ENCODE measurements at regions not wholly inside any gene's neighbourhood (a gene's known extent, or its start where the extent isn't known, plus 50 kb on each side); places are given as distances from the start of the nearest gene placed in this dataset.
"Not testable (repeated sequence)": the region's sequence is repeated elsewhere in the genome, so short reads cannot be mapped to it uniquely, and the experiment has no call there.

DNA sequence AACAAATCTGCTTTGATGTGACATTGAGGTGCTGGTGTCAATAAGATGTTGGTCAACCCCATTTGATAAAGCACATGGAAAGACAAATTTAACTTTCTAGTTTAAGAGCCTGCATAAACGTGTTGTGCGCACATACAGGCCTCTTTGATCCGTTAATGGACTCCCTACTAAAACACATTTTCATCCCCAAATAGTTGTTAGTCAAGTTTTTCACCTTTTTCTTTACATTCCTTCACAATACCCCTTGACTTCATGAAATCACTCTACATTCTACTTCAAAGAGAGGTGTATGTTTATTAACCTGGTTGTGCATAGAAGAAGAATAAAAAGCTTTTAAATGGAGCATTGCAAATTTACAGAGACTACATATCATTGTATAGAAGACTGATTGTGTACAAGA, 180.3 kb downstream of the HDGFL1 start:
- DNase-seq (ENCODE audit: low spot score): no peak

DNA sequence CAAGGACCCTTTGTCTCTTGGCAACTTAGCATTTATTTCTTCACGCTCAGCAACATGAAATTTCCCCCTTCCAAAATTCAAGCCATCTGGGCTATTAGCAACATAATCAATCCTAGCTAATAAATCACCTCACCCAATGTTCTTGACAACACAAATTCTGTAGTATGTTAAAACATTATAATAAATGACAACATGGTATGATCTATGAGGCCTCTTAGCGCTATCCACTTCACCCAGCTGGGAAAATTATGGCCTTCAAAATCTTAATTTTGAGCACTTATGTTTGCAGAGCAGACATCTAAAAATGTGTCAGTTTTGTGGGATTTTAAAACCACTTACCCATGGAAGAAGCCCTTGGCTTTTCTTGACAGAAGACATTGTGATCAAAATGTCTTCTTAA, 181.9 kb downstream of the HDGFL1 start:
- no peak for DNase-seq (ENCODE audit: low spot score)

DNA sequence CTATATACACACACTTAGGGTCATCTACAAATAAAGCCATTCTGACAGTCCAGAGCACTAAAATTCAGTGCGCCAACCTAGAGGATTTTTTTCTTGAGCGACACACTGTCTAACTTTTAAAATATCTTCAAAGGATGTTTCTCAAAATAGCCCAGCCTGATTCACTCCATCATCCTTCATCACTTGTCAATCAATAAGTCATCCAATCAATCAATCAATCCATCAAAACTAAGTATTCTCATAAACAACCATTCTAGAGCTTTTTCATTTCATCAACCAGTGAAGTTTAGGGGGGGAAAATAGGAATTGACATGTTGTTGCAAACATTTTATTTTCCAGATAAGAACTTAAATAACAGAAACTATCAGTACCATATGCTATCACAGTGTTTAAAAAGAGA, 183.2 kb downstream of the HDGFL1 start:
- no peak for DNase-seq (ENCODE audit: low spot score)

DNA sequence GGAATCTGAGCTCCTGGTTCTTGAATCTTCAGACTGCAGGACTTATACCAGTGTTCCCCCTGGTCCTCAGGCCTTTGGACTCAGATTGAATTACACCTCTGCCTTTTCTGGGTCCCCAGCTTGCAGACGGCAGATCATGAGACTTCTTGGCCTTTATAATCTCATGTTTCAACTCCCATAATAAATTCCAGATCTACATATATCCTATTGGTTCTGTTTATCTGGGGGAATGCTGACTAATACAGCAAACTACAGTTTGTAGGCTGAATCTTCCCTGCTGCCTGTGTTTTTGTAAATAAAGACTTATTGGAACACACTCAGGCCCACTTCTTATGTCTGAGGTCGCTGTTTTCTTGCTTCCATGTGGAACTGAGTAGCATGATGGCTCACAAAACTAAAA, 184.7 kb downstream of the HDGFL1 start:
- no peak for DNase-seq (ENCODE audit: low spot score)

DNA sequence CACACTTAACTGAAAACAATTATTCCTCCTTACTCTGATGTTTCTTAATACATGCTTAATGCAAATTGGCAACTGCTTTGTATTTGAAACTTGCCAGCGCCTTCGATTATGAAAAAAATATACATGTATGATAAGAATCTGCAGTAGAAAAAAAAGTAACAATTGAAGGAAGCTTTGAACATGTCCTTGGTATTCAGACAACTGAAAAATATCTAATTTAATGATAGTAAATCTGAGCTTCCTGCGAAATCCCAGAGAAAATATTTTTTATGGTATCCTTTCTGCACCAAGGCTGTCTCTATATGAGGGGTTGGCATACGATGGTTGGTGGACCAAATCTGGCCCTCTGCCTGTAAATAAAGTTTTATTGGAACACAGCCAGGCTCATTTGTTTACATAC, 186.2 kb downstream of the HDGFL1 start:
- no peak for DNase-seq (ENCODE audit: low spot score)

DNA sequence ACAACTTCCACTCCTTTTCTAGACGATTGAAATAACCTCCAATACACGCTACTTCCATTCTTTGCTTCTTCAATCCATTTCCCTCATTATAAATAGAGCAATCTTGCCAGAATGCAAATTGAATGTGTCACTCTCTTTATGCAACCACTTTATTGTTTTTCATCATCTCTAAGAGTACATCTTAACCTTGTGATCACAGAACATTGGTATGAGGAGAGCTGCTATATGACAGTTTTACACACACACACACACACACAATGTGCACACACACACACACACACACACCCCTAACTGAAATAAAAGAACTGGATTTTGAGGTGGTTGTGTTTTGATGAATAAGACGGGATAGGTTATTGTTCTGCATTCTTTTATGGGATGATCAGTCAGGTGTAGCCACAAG, 187.0 kb downstream of the HDGFL1 start:
- DNase-seq (ENCODE audit: low spot score): no peak

DNA sequence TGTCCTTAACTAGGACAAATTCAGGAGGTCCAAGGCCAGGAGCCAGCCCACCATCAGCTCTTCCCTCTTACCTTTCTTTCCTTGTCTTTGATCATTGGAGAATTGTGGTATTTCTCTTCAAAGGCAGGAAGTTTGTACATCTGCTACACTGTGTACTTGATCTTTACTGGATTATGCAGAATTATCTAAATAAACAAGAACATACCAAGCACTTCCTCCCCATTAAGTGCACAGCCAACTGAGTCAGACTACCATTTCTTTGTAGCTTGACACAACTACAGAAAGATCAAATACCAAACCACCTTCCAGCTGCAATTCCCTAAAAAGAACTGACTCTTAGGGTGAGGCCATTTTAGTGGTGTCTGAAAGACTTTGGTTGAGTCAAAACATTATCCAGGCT, 195.1 kb downstream of the HDGFL1 start:
- no peak for DNase-seq (ENCODE audit: low spot score)

DNA sequence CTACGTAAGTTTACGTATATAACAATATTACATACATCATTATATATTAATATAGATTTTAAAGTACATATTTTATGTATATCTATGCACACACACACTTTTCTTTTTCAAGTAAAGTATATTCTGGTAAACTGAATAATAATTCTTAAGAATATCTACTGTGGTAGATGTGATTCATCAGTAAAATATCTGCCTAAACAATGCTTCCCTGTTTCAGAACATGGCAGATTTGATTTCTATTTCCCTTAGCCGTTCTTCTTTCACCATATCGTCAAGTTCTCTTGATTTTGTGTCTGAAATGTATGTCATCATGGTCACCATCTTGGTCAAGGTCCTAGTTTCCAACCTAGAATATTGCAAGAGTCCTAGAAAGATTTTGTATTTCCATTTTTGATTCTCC, 195.6 kb downstream of the HDGFL1 start:
- no peak for DNase-seq (ENCODE audit: low spot score)

DNA sequence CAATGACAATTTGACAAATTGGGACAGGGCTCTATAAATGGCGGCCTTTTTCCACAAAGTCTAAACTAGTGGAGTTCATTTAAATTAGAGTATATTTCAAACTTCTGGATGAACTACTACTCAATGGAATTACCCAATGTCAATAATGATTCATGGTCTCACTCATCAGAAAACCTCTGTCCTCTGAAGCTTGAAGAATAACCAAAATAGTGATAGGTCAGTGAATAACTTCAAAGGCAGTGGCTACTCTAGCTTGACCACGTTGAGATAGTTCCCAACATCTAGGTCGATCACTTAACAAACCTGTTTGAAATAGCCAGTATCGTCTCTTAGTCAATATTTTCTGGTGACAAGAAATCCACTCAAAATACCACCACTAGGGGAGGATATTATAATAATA, 197.6 kb downstream of the HDGFL1 start:
- no peak for DNase-seq (ENCODE audit: low spot score)

DNA sequence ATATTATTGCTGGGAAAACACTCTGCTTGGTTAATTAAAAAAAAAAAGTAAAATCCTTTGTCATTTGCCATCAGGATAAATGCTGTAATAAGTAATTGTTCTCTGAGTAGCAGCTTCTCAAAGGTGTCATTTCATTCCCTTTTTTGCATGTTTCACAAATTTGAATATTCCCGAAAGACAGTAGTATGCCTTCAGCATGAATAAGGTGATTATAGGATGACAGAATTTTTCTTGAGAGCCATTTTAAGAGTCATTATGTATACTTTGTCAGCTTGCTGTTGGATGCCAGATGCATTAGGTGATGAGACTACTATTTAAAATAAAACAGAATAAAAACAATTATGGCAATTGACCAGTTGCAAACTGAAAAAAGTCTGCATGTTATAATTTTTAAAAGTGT, 200.7 kb downstream of the HDGFL1 start:
- DNase-seq (ENCODE audit: low spot score): no peak

DNA sequence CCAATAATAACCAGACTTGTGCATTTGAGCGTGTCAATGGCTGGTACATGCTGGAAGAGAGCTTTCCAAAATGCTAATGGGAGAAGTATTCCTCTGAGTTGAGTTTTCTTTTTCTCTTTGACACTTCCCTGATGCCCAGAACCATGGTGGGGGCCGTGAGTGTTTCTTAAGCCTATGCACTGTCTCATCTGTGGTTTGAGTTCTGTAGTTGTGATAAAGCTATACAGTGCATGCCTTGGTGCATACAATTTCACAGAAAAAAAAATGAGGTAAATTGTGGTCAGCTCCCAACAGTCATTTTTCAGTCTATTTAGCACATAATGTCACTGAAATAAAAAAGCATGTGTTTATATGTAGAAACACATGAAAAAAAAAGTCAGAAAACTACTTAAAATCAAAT, 204.8 kb downstream of the HDGFL1 start:
- DNase-seq (ENCODE audit: low spot score): no peak

DNA sequence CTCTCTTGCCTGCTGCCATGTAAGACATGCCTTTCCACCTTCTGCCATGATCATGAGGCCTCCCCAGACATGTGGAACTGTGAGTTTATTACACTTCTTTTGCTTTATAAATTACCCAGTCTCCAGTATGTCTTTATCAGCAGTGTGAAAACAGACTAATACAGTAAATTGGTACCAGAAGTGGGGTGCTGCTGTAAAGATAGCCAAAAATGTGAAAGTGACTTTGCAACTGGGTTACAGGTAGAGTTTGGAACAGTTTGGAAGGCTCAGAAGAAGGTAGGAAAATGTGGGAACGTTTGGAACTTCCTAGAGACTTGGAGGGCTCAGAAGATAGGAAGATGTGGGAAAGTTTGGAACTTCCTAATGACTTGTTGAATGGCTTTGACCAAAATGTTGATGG, 209.1 kb downstream of the HDGFL1 start:
- not testable (repeated sequence) for DNase-seq (ENCODE audit: low spot score)

DNA sequence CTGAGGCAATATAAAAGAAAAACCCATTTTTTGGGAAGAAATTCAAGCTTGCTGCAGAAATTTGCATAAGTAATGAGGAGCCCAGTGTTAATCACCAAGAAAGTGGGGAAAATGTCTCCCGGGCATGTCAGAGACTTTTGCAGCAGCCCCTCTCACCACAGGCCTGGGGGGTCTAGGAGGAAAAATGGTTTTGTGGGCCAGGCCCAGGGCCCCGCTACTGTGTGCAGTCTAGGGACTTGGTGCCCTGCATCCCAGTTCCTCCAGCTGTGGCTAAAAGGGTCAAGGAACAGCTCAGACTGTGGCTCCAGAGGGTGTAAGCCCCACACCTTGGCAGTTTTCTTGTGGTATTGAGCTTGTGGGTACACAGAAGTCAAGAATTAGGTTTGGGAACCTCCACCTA, 209.7 kb downstream of the HDGFL1 start:
- DNase-seq (ENCODE audit: low spot score): no peak

DNA sequence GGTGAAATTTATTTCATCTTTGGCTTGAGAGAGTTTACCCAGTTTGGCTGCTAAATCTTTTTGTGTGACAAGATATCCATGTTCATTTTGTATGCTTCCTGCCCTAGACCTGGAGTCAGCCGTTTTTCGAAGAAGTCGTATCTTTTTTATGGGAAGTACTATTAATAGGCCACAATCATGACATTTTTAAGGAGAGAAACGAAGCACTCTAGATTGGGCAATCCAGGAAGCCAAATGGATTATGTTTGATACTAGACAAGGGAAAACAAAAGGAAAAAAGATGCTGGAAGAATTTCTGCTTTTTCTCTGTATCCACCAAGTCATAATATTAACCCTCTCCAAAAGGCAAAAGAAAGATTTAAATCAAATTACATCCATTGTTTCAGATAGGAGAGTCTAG, 214.6 kb downstream of the HDGFL1 start:
- no peak for DNase-seq (ENCODE audit: low spot score)

DNA sequence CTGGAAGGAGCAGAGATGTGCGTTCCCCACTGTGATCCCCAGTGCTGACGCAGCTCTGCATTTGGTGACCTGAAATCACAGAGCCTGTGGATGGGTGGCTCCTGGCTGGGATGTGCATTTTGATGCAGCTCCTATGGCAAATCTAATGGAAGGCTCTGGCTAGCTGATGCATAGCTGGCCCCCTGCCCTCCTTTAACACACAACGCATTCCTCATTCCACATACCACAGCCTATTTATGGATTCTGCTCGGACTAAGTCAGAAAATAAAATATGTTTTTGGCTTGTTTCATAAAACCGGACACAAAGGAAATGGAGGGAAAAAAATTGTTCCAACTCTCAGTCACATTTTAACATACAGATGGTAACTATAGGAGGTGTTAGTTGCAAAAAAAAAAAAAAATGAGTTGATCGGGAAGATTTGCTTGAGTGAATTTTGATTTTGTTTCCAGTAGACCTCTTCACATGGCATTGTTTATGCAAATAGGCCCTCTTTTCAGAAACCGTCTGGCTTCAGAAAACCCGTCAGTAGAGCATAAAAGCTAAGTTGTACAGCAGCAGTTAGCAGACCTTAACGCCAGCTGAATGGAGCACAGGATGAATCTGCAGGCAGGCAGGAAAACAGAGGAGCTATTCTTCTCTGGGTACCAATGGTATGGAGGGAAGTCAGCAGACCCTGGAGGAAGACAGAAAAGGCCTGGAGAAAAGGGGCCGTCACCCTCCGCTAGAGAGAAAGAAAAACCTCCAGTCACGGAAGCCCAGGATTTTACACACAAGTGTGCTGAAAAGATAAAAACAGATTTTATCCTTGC, 215.4 kb downstream of the HDGFL1 start:
- no peak for DNase-seq (ENCODE audit: low spot score)

DNA sequence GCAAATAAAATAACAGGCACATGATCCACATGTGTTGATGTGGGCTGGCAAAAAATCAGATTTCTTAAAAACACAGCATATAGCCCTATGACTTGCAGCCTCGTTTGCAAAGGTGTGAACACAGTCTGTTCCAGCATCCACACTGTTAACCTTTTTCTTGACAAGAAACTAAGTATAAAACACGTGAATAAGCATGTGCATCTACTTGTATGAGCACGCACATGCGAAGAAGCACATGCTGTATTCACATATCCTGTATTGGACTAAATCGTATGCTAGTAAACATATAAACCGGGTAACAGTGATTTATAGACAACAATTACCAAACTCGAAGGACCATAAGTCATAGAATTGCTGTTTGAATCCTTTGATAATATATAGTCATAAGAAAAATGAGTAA, 218.7 kb downstream of the HDGFL1 start:
- no peak for DNase-seq (ENCODE audit: low spot score)

DNA sequence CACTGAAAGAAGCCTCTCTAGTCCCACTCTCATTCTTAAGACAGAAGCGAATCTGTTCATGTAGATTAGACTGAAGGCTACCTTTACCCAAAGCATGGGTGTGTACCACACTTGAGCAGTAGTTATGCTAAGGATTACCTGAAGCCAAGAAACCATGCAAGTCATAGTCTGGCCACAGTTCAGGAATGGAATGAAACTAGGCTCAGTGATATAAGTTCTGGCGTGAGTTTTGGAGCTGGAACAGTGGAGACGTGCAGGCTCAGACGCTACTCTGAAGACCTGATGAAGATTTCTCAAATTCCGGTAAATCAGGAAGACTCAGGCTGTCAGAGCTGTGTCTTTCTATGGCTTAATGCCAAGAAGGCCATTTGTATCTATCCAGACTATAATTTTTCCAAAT, 219.9 kb downstream of the HDGFL1 start:
- no peak for DNase-seq (ENCODE audit: low spot score)

DNA sequence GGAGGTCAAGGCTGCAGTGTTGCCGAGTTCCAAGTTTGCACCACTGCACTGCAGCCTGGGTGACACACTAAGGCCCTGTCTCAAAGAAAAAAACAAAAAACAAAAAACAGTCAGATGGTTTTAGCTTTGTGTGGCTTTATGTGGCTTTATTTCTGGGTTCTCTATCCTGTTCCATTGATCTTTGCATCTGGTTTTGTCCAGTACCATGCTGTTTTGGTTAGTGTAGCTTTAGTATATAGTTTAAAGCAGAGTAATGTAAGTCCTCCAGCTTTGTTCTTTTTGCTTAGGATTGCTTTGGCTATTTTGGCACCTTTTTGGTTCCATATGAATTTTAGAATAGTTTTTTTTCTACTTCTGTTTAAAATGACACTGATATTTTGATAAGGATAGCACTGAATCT, 225.5 kb downstream of the HDGFL1 start:
- DNase-seq (ENCODE audit: low spot score): no peak

DNA sequence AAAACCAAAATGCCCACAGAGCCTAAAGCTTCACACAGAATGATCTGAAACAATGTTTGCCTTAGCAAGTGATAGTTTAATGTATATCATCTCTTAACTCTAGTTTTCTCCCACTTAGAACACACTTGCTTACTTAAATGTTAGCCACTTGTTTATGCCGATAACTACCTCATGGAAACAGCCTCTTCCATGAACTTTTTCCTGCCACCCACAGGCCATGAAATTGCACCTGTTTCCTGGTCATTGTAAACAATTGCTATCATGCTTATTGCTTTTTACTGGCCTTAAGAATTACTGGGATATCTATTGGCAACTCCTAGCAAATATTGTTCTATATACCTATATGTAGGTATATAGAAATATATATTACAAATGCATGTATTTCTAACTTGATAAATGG, 231.1 kb downstream of the HDGFL1 start:
- no peak for DNase-seq (ENCODE audit: low spot score)

DNA sequence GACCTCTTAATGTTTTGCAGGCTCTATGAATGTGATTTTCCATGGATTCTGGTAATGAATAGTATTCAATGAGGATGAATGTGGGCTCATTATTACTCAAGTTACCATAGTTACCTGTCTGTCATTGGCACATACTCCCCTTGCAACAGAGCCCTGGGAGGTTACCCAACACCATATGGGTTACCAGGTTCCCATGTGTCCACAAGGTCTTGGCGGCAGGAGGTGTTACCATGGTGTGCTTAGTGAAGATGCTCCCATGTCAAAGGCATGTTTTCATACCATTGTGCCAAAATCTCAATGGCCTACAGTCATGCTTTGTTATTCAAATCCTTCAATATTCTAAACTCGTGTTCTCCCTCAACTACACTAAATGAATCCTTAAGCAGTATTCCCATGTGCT, 232.5 kb downstream of the HDGFL1 start:
- DNase-seq (ENCODE audit: low spot score): no peak

DNA sequence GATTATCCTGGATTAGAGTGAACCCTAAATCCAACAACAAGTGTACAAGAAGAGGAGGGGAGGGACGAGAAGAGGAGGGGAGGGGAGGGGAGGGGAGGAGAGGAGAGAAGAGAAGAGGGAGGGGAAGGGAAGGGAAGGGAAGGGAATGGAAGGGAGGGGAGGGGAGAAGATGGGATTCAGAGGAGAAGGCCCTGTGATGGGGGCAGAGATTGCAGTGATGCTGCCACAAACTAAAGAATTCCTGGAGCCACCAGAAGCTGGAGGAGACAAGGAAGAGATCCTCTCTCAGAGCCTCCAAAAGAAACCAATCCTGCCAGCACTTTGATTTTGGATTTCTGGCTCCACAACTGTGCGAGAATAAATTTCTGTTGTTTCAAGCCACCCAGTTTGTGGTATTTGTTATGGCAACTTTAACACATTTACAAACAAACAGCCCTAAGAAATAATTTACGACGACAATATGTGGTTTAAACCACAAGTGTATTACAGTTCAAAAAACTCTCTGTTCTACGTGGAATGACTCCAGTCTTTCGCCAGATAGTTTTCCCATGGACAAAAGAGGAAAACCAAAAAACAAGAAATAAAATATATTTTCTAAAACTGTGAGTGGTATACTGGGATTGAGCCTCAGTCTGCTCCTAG, 235.4 kb downstream of the HDGFL1 start:
- DNase-seq (ENCODE audit: low spot score): no peak

DNA sequence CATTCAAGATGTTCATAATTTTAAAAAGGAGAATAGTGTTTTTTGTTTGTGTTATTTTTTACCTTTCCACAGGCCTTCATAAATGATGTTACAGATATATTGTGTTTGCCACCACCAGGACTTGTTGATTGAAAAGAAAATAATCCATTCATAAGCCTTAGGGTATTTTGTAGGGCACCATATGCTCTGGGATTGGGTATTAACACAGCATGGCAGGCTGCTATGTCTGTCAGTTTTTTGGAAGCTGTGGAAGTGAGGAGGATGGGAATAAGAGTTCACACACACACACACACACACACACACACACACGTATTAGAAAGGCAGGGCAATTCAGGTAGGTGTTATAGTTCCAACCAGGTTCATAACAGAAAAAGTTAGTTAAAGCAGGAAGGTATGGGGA, 237.9 kb downstream of the HDGFL1 start:
- DNase-seq (ENCODE audit: low spot score): no peak

DNA sequence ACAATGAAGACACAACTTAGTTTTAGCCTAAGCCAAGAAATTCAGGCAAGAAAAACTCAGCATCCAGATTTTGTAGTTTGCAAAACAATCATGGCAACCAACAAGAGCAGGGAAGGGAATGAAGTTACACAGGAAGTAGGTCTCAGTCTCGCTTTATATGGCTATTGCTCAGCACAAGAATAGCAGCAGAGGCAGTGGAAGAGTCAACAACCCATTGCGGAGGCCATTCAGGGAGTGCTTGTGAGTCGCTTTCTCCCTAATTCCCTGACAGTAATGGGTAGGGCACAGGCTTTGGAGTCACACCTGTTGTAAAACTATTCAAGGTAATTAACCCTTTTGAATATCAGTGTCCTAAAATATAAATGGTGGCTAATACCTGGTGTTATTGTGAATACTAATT, 238.5 kb downstream of the HDGFL1 start:
- DNase-seq (ENCODE audit: low spot score): no peak

DNA sequence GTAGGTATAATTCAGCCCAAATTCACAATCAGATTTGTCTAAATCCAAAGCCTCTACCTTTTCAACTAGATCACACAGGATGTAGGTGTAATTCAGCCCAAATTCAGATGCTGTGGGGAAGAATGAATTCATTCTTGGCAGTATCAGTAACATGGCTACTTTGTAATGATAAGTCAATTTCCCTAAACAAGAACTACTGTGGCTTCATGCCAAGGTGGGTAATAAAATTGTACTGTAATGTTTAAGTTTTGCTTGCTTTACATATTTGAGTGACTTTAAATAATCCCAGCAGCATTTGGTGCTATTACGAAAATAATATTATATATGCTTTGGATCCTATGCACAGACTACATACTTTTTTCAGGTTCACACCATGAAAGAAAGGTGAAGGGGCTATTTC, 239.1 kb downstream of the HDGFL1 start:
- DNase-seq (ENCODE audit: low spot score): no peak

Data from kidney capillary endothelial cell (primary cell).